ENCODE measurements at regions not wholly inside any gene's neighbourhood (a gene's known extent, or its start where the extent isn't known, plus 50 kb on each side); places are given as distances from the start of the nearest gene placed in this dataset.

- no peak overlapping the region for H3K27ac ChIP-seq
- no peak for TF ChIP-seq CTCF (IDR thresholded peaks at IDR 0.05)
- no peak for TF ChIP-seq ZFX (IDR thresholded peaks at IDR 0.05; ENCODE audit: borderline replicate concordance)
Measured at GRCh38 chr2:80778704-80779103, 474.2 kb upstream of the LRRTM1 start.

GRCh38 chr2:80748592-80748991, 444.0 kb upstream of the LRRTM1 start:
- TF ChIP-seq CTCF (IDR thresholded peaks at IDR 0.05) (no peak), ZFX (IDR thresholded peaks at IDR 0.05; ENCODE audit: borderline replicate concordance) (no peak)
- H3K27ac ChIP-seq = no peak overlapping the region

- no peak overlapping the region for H3K27ac ChIP-seq
Measured at GRCh38 chr2:80737047-80737446, 432.5 kb upstream of the LRRTM1 start.

DNA sequence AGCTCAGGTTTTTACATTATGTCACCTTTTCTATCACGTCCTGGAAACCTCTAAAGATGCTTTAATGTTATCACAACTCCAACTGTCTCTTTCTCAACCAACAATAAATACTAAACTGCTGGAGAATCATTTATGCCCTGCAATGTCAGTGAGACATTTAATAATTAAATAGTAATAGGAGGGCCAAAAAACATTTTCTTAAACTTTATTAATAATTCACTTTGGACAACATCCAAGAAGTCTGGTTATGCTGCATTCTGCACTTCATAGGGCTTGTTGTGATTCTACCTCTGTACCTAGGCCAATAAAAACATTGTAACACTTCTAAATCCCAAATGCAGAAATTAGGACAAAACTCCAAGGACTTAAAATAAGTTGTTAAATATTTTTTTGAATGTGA, 420.4 kb upstream of the LRRTM1 start:
- TF ChIP-seq ZFX (IDR thresholded peaks at IDR 0.05; ENCODE audit: borderline replicate concordance) = no peak
- no peak for TF ChIP-seq CTCF (IDR thresholded peaks at IDR 0.05)
- no peak overlapping the region for H3K27ac ChIP-seq

More at GRCh38 chr2:80737047-80737446, 432.5 kb upstream of the LRRTM1 start:
- TF ChIP-seq ZFX (IDR thresholded peaks at IDR 0.05; ENCODE audit: borderline replicate concordance) = no peak
- no peak for TF ChIP-seq CTCF (IDR thresholded peaks at IDR 0.05)

GRCh38 chr2:80722803-80723202, 418.3 kb upstream of the LRRTM1 start:
- TF ChIP-seq ZFX (IDR thresholded peaks at IDR 0.05; ENCODE audit: borderline replicate concordance) = no peak
- TF ChIP-seq CTCF (IDR thresholded peaks at IDR 0.05) = no peak
- no peak overlapping the region for H3K27ac ChIP-seq

- no peak for TF ChIP-seq CTCF (IDR thresholded peaks at IDR 0.05)
- no peak for TF ChIP-seq ZFX (IDR thresholded peaks at IDR 0.05; ENCODE audit: borderline replicate concordance)
- H3K27ac ChIP-seq = no peak overlapping the region
Measured at GRCh38 chr2:80719607-80720006, 415.1 kb upstream of the LRRTM1 start.

GRCh38 chr2:80715433-80715832, 410.9 kb upstream of the LRRTM1 start:
- no peak for TF ChIP-seq ZFX (IDR thresholded peaks at IDR 0.05; ENCODE audit: borderline replicate concordance)
- no peak for TF ChIP-seq CTCF (IDR thresholded peaks at IDR 0.05)
- H3K27ac ChIP-seq = no peak overlapping the region

Measured in 22Rv1 (cell line).